OCI-LY7 (cell line): ENCODE measurements at regions not wholly inside any gene's neighbourhood (a gene's known extent, or its start where the extent isn't known, plus 50 kb on each side); places are given as distances from the start of the nearest gene placed in this dataset.
"Not testable (repeated sequence)": the region's sequence is repeated elsewhere in the genome, so short reads cannot be mapped to it uniquely, and the experiment has no call there.

Experiments
- BruUV-seq: library from RNA; stranded (reverse); fragments of 400-500 nt; replicated peaks from 2 replicates; lab custom pipeline; 2021; lab: Mats Ljungman, UMichigan
- CTCF ChIA-PET: fragments of 300-600 bp; sonication (Branson Sonifier 250); formaldehyde crosslinking; loops from one replicate; lab custom pipeline; 2022; ENCODE audit warnings: antibody characterized with exemption; ENCODE audit not compliant: unreplicated experiment; lab: Charles Lee
- POLR2A ChIA-PET: fragments of 300-600 bp; sonication (Branson Sonifier 250); formaldehyde crosslinking; loops from one replicate; lab custom pipeline; 2022; ENCODE audit warnings: antibody characterized with exemption; lab: Charles Lee
- DNase-seq: peaks from one replicate; pipeline ENCODE4 v3.0.0-alpha.2; 2015; ENCODE audit warnings: low spot score
- H2AFZ ChIP-seq: fragments of 200-600 bp; sonication (generic), shearing (Covaris generic); 2 replicates; pipeline ENCODE4 v1.6.1; 2014; ENCODE audit warnings: mild to moderate bottlenecking, antibody characterized with exemption, low read length, moderate library complexity
- H3K27ac ChIP-seq: fragments of 200-600 bp; sonication (generic); 2 replicates; pipeline ENCODE4 v1.5.1; 2014; ENCODE audit warnings: mixed run types, low read depth, mild to moderate bottlenecking, moderate library complexity, low read length, inconsistent platforms; ENCODE audit not compliant: poor library complexity, severe bottlenecking
- H3K36me3 ChIP-seq: fragments of 200-600 bp; sonication (generic); 2 replicates; pipeline ENCODE4 v1.6.1; 2014; ENCODE audit warnings: mild to moderate bottlenecking, antibody characterized with exemption, low read length, moderate library complexity, mixed read lengths; ENCODE audit not compliant: insufficient read depth
- H3K4me1 ChIP-seq: fragments of 200-600 bp; sonication (generic); 2 replicates; pipeline ENCODE4 v1.5.1; 2014; ENCODE audit warnings: mild to moderate bottlenecking, low read length; ENCODE audit not compliant: insufficient read depth, poor library complexity, severe bottlenecking
- H3K4me2 ChIP-seq: fragments of 200-600 bp; sonication (generic); 2 replicates; pipeline ENCODE4 v1.6.1; 2014; ENCODE audit warnings: mild to moderate bottlenecking, low read length
- H3K4me3 ChIP-seq: fragments of 200-600 bp; sonication (generic); 2 replicates; pipeline ENCODE4 v1.5.1; 2014; ENCODE audit warnings: mild to moderate bottlenecking, low read depth, low read length; ENCODE audit not compliant: poor library complexity, severe bottlenecking
- H3K79me2 ChIP-seq: fragments of 200-600 bp; sonication (generic); 2 replicates; pipeline ENCODE4 v1.6.1; 2016; ENCODE audit warnings: low read depth, mild to moderate bottlenecking, low read length, moderate library complexity, mixed read lengths; ENCODE audit not compliant: insufficient read depth
- H3K9me2 ChIP-seq: fragments of 200-600 bp; sonication (generic); 2 replicates; pipeline ENCODE4 v1.6.1; 2016; ENCODE audit warnings: mild to moderate bottlenecking, low read length, mixed read lengths; ENCODE audit not compliant: insufficient read depth
- H3K9me3 ChIP-seq: fragments of 200-600 bp; sonication (generic); 2 replicates; pipeline ENCODE4 v1.6.1; 2014; ENCODE audit warnings: mild to moderate bottlenecking, mixed run types, low read length, mixed read lengths
- H4K20me1 ChIP-seq: fragments of 200-600 bp; sonication (generic); 2 replicates; pipeline ENCODE4 v1.6.1; 2014; ENCODE audit warnings: mild to moderate bottlenecking, antibody characterized with exemption, low read length, moderate library complexity, mixed read lengths; ENCODE audit not compliant: insufficient read depth
- CTCF ChIP-seq: fragments of 200-600 bp; sonication (generic); conservative IDR thresholded peaks from 2 replicates; pipeline ENCODE4 v1.5.1; 2014; ENCODE audit warnings: mild to moderate bottlenecking, antibody characterized with exemption, low read length, moderate library complexity, mixed read lengths
- EZH2phosphoT487 ChIP-seq: fragments of 200-600 bp; sonication (generic); IDR thresholded peaks from 2 replicates; pipeline ENCODE4 v1.6.1; 2018; ENCODE audit warnings: low read depth, borderline replicate concordance, mild to moderate bottlenecking, mixed run types, antibody characterized with exemption, low read length, moderate library complexity, mixed read lengths
- intact Hi-C: fragments of 100-400 bp; cut with micrococcal nuclease; formaldehyde crosslinking; loops from one replicate; pipeline ENCODE4 v1.10.0; 2022; ENCODE audit not compliant: unreplicated experiment

DNA sequence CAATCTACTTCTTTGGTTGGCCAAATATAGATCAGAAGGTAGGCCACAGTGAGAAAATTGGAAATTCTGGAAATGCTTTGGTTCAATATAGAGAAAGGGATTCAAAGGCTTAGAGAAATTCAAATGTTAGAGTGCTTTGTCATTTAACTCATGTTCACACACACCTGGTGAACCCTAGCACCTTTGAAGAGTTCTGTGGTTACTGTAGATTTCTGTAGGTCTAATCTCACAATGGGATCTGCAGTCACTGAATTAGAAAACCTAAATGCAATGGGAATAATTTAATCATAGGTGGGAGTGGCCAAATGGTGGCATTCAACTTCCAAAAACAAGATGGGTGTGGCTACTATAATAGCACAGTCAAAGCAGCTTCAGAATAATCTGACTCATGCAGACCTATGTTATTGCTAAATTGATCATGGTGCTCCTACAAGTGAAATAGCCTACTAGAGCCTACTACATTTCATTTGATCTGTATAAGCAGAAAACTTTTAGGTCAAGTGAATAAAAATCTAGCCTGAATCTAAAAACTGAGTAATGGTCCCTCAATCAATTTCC is 1152.9 kb downstream of the PCDH9 start:
- TF ChIP-seq EZH2phosphoT487 (no peak), CTCF (no peak)
- no TSS peak for BruUV-seq
- POLR2A ChIA-PET, result interaction anchor here (0.6 kb wide), 1 partner anchor 887 kb away, joined by 3 read pairs; no protein-coding TSS in a partner anchor
- intact Hi-C loops, result no loop called here
- no peak for DNase-seq
- Histone ChIP-seq H3K27ac (no peak overlapping the region), H3K9me2 (no peaks in the 10 kb centered on the region), H3K4me2 (no peak overlapping the region), H3K79me2 (no peaks in the 10 kb centered on the region), H3K9me3 (no peaks in the 10 kb centered on the region), H3K4me1 (no peaks in the 10 kb centered on the region), H3K4me3 (no peak overlapping the region), H4K20me1 (no peaks in the 10 kb centered on the region), H3K36me3 (no peaks in the 10 kb centered on the region), H2AFZ (no peak overlapping the region)
- CTCF ChIA-PET, result no interaction called here

- Histone ChIP-seq H3K9me3 (no peaks in the 10 kb centered on the region), H4K20me1 (no peaks in the 10 kb centered on the region), H3K4me2 (no peak overlapping the region), H3K36me3 (no peaks in the 10 kb centered on the region), H3K9me2 (no peaks in the 10 kb centered on the region), H3K4me1 (no peaks in the 10 kb centered on the region), H3K79me2 (no peaks in the 10 kb centered on the region), H3K27ac (no peak overlapping the region), H3K4me3 (no peak overlapping the region), H2AFZ (no peak overlapping the region)
- no TSS peak for BruUV-seq
- POLR2A ChIA-PET, result no interaction called here
- DNase-seq, result no peak
- no peak for TF ChIP-seq EZH2phosphoT487
- TF ChIP-seq CTCF, result no peak
- intact Hi-C loops, result no loop called here
- CTCF ChIA-PET, result no interaction called here
These were observed 1153.7 kb downstream of the PCDH9 start for GRCh38 chr13:66076417-66076816.

GRCh38 chr13:66074018-66074615 is 1156.0 kb downstream of the PCDH9 start:
- H3K9me3 ChIP-seq, result no peaks in the 10 kb centered on the region
- no TSS peak for BruUV-seq
- POLR2A ChIA-PET, result interaction anchor here (1.1 to 1.6 kb wide), 3 partner anchors 10 to 28 kb away, joined by 3 to 7 read pairs (median 3); no protein-coding TSS in a partner anchor

DNA sequence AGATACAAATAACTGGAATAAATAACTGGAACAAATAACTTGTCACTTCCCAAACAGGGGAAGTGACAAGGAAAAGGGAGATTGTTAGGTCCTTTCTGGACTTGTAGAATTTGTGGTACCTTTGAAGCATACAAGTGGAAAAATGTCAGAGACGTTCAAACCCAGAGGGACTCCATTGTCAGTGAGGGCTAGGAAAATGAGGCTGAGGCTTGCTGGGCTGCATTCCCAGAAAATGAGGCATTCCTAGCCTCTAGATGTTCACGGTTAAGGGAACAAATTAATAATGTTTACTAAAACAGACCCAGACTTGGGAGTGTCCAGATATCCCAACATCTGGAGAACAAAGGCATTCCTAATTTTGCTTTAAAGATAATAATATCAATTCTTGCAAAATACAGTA is 1158.0 kb downstream of the PCDH9 start:
- CTCF ChIA-PET, POLR2A ChIA-PET, H3K9me3 ChIP-seq: not testable (repeated sequence)

More at GRCh38 chr13:66074018-66074615, 1156.0 kb downstream of the PCDH9 start:
- no peak for TF ChIP-seq CTCF
- TF ChIP-seq EZH2phosphoT487, result no peak
- Histone ChIP-seq H4K20me1 (no peaks in the 10 kb centered on the region), H3K79me2 (no peaks in the 10 kb centered on the region), H3K36me3 (no peaks in the 10 kb centered on the region), H3K4me1 (no peaks in the 10 kb centered on the region), H3K27ac (no peak overlapping the region), H3K9me2 (no peaks in the 10 kb centered on the region), H3K4me2 (no peak overlapping the region), H2AFZ (no peak overlapping the region), H3K4me3 (no peak overlapping the region)
- DNase-seq, result no peak
- CTCF ChIA-PET, result no interaction called here
- intact Hi-C loops, result no loop called here

More for the DNA sequence above, 1158.0 kb downstream of the PCDH9 start:
- H3K36me3 ChIP-seq, H3K4me2 ChIP-seq, BruUV-seq, H3K27ac ChIP-seq, H3K9me2 ChIP-seq, H3K79me2 ChIP-seq, H4K20me1 ChIP-seq, intact Hi-C loops, H3K4me1 ChIP-seq, DNase-seq, H3K4me3 ChIP-seq, H2AFZ ChIP-seq: not testable (repeated sequence)
